Astrocyte (in vitro differentiated cells and primary cell): ENCODE measurements at regions not wholly inside any gene's neighbourhood (a gene's known extent, or its start where the extent isn't known, plus 50 kb on each side); places are given as distances from the start of the nearest gene placed in this dataset.

Experiments
- DNase-seq: peaks from one replicate; pipeline ENCODE4 v3.0.0-alpha.2; 2010; ENCODE audit warnings: low read depth
- FAIRE-seq: peaks from 2 replicates; lab custom pipeline; 2011; peaks lifted over from hg19 to GRCh38; lab: Jason Lieb, UNC
- H2AFZ ChIP-seq: 2 replicates; pipeline ENCODE4 v1.6.0; 2012; ENCODE audit warnings: low read depth, low read length, inconsistent platforms
- H3K27ac ChIP-seq: 2 replicates; pipeline ENCODE4 v1.5.1; 2011; ENCODE audit warnings: low read depth, low read length, inconsistent platforms
- H3K27me3 ChIP-seq: 2 replicates; pipeline ENCODE4 v1.6.0; 2011; ENCODE audit warnings: low read length, inconsistent platforms; ENCODE audit not compliant: insufficient read depth
- H3K36me3 ChIP-seq: 2 replicates; pipeline ENCODE4 v1.5.1; 2011; ENCODE audit warnings: low read length, inconsistent platforms; ENCODE audit not compliant: insufficient read depth
- H3K4me1 ChIP-seq: 2 replicates; pipeline ENCODE4 v1.5.1; 2011; ENCODE audit warnings: low read length, inconsistent platforms; ENCODE audit not compliant: insufficient read depth
- H3K4me2 ChIP-seq: 2 replicates; pipeline ENCODE4 v1.6.0; 2012; ENCODE audit warnings: low read length, inconsistent platforms
- H3K4me3 ChIP-seq: 2 replicates; pipeline ENCODE4 v1.5.1; 2011; ENCODE audit warnings: low read depth, mild to moderate bottlenecking, low read length, inconsistent platforms; ENCODE audit not compliant: insufficient read depth
- H3K79me2 ChIP-seq: 2 replicates; pipeline ENCODE4 v1.6.0; 2012; ENCODE audit warnings: mild to moderate bottlenecking, low read length, inconsistent platforms; ENCODE audit not compliant: insufficient read depth
- H3K9ac ChIP-seq: 2 replicates; pipeline ENCODE4 v1.6.0; 2012; ENCODE audit warnings: mild to moderate bottlenecking, low read length, inconsistent platforms
- H3K9me3 ChIP-seq: 2 replicates; pipeline ENCODE4 v1.5.1; 2012; ENCODE audit warnings: low read depth, mild to moderate bottlenecking, low read length, inconsistent platforms; ENCODE audit not compliant: insufficient read depth
- H4K20me1 ChIP-seq: 2 replicates; pipeline ENCODE4 v1.6.0; 2012; ENCODE audit warnings: low read length, inconsistent platforms; ENCODE audit not compliant: insufficient read depth
- H3K27ac Mint-ChIP-seq: one replicate; pipeline ENCODE4 v1.8.0; 2021; ENCODE audit warnings: mild to moderate bottlenecking, mixed read lengths; ENCODE audit not compliant: unreplicated experiment
- H3K27me3 Mint-ChIP-seq: one replicate; pipeline ENCODE4 v1.8.0; 2021; ENCODE audit warnings: low read depth, mixed read lengths; ENCODE audit not compliant: unreplicated experiment
- H3K36me3 Mint-ChIP-seq: one replicate; pipeline ENCODE4 v1.8.0; 2021; ENCODE audit warnings: low read depth, mixed read lengths; ENCODE audit not compliant: unreplicated experiment
- H3K4me1 Mint-ChIP-seq: one replicate; pipeline ENCODE4 v1.8.0; 2021; ENCODE audit warnings: low read depth, mixed read lengths; ENCODE audit not compliant: unreplicated experiment
- H3K4me3 Mint-ChIP-seq: one replicate; pipeline ENCODE4 v1.8.0; 2021; ENCODE audit warnings: mild to moderate bottlenecking, moderate library complexity, mixed read lengths; ENCODE audit not compliant: unreplicated experiment
- H3K9me3 Mint-ChIP-seq: one replicate; pipeline ENCODE4 v1.8.0; 2021; ENCODE audit warnings: mild to moderate bottlenecking, mixed read lengths; ENCODE audit not compliant: unreplicated experiment
- CTCF ChIP-seq: IDR thresholded peaks from 2 replicates; pipeline ENCODE4 v1.5.1; 2011; ENCODE audit warnings: low read depth, mild to moderate bottlenecking, inconsistent platforms, low read length, moderate library complexity; ENCODE audit not compliant: insufficient read depth
- EZH2 ChIP-seq: IDR thresholded peaks from 2 replicates; pipeline ENCODE4 v1.6.1; 2012; ENCODE audit warnings: mild to moderate bottlenecking, low read length, inconsistent platforms; ENCODE audit not compliant: insufficient read depth

DNA sequence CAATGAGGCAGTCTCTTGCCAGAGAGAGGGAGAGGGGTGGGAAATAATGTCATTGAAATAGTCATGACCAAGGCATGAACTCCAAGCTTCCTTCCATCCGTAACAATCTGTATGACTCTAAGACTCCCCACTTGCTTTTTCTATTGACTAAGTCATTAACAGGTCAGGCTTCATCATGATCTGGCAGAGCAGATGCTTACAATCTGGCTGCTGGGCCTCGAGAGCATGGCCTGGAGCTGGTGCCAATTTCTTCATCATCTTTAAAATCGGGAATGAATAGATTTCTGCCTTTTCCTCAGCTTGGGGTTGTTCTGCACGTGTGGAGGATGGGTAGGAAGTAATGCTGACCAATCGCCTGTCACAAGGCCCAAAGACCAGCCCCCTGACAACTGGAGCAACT lies 280.6 kb upstream of the CLNK start:
- H3K27ac Mint-ChIP-seq, result no peak overlapping the region
- H3K4me3 Mint-ChIP-seq, result no peak overlapping the region
- no peak overlapping the region for H3K4me3 ChIP-seq
- no peaks in the 10 kb centered on the region for H4K20me1 ChIP-seq
- H3K4me1 Mint-ChIP-seq, result no peaks in the 10 kb centered on the region
- no peak overlapping the region for H3K9ac ChIP-seq
- TF ChIP-seq CTCF, result no peak
- no peak for TF ChIP-seq EZH2
- no peak overlapping the region for H2AFZ ChIP-seq
- H3K27me3 ChIP-seq, result no peaks in the 10 kb centered on the region
- peaks cover 19% of the 10 kb centered on the region for H3K27me3 Mint-ChIP-seq
- H3K36me3 ChIP-seq, result no peaks in the 10 kb centered on the region
- no peaks in the 10 kb centered on the region for H3K79me2 ChIP-seq
- no peaks in the 10 kb centered on the region for H3K9me3 Mint-ChIP-seq
- FAIRE-seq, result no peak
- no peaks in the 10 kb centered on the region for H3K9me3 ChIP-seq
- no peak for DNase-seq
- no peak overlapping the region for H3K4me2 ChIP-seq
- peaks cover 4% of the 10 kb centered on the region for H3K4me1 ChIP-seq
- no peak overlapping the region for H3K27ac ChIP-seq
- H3K36me3 Mint-ChIP-seq, result no peaks in the 10 kb centered on the region

DNA sequence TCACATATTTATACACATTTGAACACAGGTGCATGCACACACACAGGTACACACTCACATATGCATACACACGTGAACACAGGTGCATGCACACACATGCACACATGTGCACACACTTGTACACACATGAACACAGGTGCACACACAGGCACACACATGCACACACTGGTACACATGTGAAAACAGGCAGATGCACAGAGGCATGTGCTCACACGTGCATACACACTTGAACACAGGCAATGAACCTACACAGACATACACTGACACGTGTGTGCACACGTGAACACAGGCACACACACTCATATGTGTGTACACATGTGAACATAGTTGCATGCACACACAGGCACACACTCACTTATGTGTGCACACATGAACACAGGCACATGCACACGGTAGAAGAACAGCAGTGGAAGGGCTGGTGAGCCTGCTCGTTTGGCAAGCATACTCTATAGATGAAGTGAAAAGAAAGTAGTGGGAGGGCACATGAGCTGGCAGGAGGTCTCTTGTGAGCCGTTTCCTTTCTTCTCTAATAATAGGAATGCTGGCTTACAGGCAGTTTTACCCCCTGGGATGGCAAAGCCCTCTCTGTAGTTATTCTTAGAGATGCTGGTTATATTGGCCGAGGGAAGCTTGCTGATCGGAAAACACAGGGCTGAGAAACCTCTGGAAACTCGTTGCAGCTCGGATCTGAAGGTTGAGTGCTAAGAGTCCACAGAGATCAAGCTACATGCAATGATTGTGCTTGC lies 279.6 kb upstream of the CLNK start:
- peak overlapping the region; percentile 47 for H3K4me2 ChIP-seq
- H3K27me3 ChIP-seq, result no peaks in the 10 kb centered on the region
- Mint-ChIP-seq H3K27ac (no peak overlapping the region), H3K27me3 (peaks cover 25% of the 10 kb centered on the region), H3K4me3 (no peak overlapping the region), H3K4me1 (no peaks in the 10 kb centered on the region), H3K9me3 (no peaks in the 10 kb centered on the region), H3K36me3 (no peaks in the 10 kb centered on the region)
- no peaks in the 10 kb centered on the region for H3K36me3 ChIP-seq
- TF ChIP-seq CTCF (no peak), EZH2 (no peak)
- H3K9ac ChIP-seq, result no peak overlapping the region
- H3K9me3 ChIP-seq, result no peaks in the 10 kb centered on the region
- peaks cover 4% of the 10 kb centered on the region for H3K4me1 ChIP-seq
- FAIRE-seq (no peak), DNase-seq (no peak)
- no peaks in the 10 kb centered on the region for H3K79me2 ChIP-seq
- no peak overlapping the region for H3K27ac ChIP-seq
- H4K20me1 ChIP-seq, result no peaks in the 10 kb centered on the region
- no peak overlapping the region for H3K4me3 ChIP-seq
- H2AFZ ChIP-seq, result peak overlapping the region; percentile 33

DNA sequence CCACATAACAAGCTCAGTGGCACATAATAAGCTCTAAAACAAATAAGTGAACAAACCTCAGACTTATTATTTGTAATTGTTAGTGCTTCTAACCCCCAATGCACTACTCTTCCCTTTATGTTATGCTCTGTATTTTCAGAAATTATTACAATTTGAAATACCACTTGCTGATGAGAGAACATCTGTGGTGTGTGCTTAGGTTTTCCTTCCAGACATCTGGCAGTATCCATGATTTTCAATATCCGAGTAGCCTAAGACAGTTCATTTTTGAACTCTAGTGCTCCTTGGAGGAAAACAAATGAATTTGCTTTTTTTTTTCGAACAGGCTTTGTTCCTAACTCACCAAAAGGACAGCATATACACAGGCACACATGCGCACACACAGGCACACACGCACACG lies 278.7 kb upstream of the CLNK start:
- no peak overlapping the region for H3K4me3 ChIP-seq
- H3K9me3 ChIP-seq, result no peaks in the 10 kb centered on the region
- Mint-ChIP-seq H3K4me1 (no peaks in the 10 kb centered on the region), H3K9me3 (no peaks in the 10 kb centered on the region), H3K27me3 (peaks cover 28% of the 10 kb centered on the region), H3K4me3 (no peak overlapping the region), H3K36me3 (no peaks in the 10 kb centered on the region), H3K27ac (no peak overlapping the region)
- H3K4me2 ChIP-seq, result no peak overlapping the region
- no peaks in the 10 kb centered on the region for H3K36me3 ChIP-seq
- no peak for FAIRE-seq
- TF ChIP-seq EZH2, result no peak
- no peak for TF ChIP-seq CTCF
- H3K79me2 ChIP-seq, result no peaks in the 10 kb centered on the region
- H3K27ac ChIP-seq, result no peak overlapping the region
- peaks cover 4% of the 10 kb centered on the region for H3K4me1 ChIP-seq
- H2AFZ ChIP-seq, result no peak overlapping the region
- H4K20me1 ChIP-seq, result no peaks in the 10 kb centered on the region
- no peak overlapping the region for H3K9ac ChIP-seq
- no peak for DNase-seq
- H3K27me3 ChIP-seq, result no peaks in the 10 kb centered on the region
